ENCODE measurements at regions not wholly inside any gene's neighbourhood (a gene's known extent, or its start where the extent isn't known, plus 50 kb on each side); places are given as distances from the start of the nearest gene placed in this dataset.

DNA sequence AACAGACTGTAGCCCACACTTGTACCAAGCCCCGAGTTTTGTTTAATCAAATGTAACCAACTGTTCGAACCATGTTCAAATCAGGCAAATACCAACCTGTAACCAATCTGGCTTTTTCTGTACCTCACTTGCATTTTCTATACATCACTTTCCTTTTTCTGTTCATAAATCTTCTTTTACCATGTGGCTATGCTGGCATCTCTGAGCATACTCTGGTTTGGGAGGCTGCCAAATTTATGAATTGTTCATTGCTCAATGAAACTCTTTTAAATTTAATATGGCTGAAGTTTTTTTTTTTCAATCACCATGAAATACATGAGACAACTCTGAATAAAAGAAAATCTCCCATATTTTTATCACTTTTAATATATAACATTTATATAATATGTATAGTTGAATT is 256.1 kb downstream of the SLITRK6 start:
- DNase-seq (ENCODE audit: low read depth, low spot score) (no peak), ATAC-seq (no peak), FAIRE-seq (no peak)
- SMC1A ChIA-PET (ENCODE audit: uncharacterized antibody, unreplicated experiment) = no interaction called here
- H3K4me1 ChIP-seq (ENCODE audit: control insufficient read depth, insufficient read depth, low read length) = no peaks in the 10 kb centered on the region
- POLR2A ChIA-PET = no interaction called here
- no peaks in the 10 kb centered on the region for H3K36me3 ChIP-seq (ENCODE audit: control insufficient read depth in 2 of 2, insufficient read depth in 2 of 2, low read length in 1 of 2)
- no peak overlapping the region for H3K4me3 ChIP-seq
- BruUV-seq (replicated peaks) = no TSS peak
- in situ Hi-C loops (cut with MboI) = no loop called here
- no peaks in the 10 kb centered on the region; the same call in 2 of the 3 replicates for H3K9me3 ChIP-seq (replicated peaks; ENCODE audit: control insufficient read depth, insufficient read depth, low read length)
- 0% methylated on average over 2 of the region's 2 CpGs for WGBS (ENCODE audit: insufficient coverage, insufficient replicate concordance, low lambda C conversion rate, missing lambda C conversion rate)
- H3K4me2 ChIP-seq (ENCODE audit: control insufficient read depth, insufficient read depth) = no peak overlapping the region
- H3K79me2 ChIP-seq (ENCODE audit: control insufficient read depth, insufficient read depth, low read length) = no peaks in the 10 kb centered on the region
- H3K27ac ChIP-seq (ENCODE audit: control insufficient read depth, insufficient read depth) = no peak overlapping the region
- intact Hi-C loops (cut with micrococcal nuclease; ENCODE audit: unreplicated experiment) = no loop called here
- no peaks in the 10 kb centered on the region for H4K20me1 ChIP-seq (ENCODE audit: control insufficient read depth, insufficient read depth)
- H3K9ac ChIP-seq (ENCODE audit: control insufficient read depth, insufficient read depth, low read length) = no peak overlapping the region
- H3K27me3 ChIP-seq (replicated peaks in 1 of 2; ENCODE audit: control insufficient read depth in 2 of 2, insufficient read depth in 2 of 2, low read length in 1 of 2) = no peaks in the 10 kb centered on the region
- RAD21 ChIA-PET (ENCODE audit: unreplicated experiment) = no interaction called here
- H2AFZ ChIP-seq (ENCODE audit: control insufficient read depth, low read depth, low read length) = no peak overlapping the region
- CTCF ChIA-PET = no interaction called here
- TF ChIP-seq, protein P1, sequence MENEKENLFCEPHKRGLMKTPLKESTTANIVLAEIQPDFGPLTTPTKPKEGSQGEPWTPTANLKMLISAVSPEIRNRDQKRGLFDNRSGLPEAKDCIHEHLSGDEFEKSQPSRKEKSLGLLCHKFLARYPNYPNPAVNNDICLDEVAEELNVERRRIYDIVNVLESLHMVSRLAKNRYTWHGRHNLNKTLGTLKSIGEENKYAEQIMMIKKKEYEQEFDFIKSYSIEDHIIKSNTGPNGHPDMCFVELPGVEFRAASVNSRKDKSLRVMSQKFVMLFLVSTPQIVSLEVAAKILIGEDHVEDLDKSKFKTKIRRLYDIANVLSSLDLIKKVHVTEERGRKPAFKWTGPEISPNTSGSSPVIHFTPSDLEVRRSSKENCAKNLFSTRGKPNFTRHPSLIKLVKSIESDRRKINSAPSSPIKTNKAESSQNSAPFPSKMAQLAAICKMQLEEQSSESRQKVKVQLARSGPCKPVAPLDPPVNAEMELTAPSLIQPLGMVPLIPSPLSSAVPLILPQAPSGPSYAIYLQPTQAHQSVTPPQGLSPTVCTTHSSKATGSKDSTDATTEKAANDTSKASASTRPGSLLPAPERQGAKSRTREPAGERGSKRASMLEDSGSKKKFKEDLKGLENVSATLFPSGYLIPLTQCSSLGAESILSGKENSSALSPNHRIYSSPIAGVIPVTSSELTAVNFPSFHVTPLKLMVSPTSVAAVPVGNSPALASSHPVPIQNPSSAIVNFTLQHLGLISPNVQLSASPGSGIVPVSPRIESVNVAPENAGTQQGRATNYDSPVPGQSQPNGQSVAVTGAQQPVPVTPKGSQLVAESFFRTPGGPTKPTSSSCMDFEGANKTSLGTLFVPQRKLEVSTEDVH (IDR thresholded peaks at IDR 0.05; ENCODE audit: low read depth, partially characterized antibody) = no peak
- no peak for TF ChIP-seq BACH1 (IDR thresholded peaks at IDR 0.05; ENCODE audit: borderline replicate concordance)
- TF ChIP-seq KAT2A (conservative IDR thresholded peaks at IDR 0.05; ENCODE audit: control insufficient read depth, low read depth, low read length) = no peak
- TF ChIP-seq JUND (IDR thresholded peaks at IDR 0.05; ENCODE audit: low read depth, low read length) = no peak
- TF ChIP-seq, protein P2, sequence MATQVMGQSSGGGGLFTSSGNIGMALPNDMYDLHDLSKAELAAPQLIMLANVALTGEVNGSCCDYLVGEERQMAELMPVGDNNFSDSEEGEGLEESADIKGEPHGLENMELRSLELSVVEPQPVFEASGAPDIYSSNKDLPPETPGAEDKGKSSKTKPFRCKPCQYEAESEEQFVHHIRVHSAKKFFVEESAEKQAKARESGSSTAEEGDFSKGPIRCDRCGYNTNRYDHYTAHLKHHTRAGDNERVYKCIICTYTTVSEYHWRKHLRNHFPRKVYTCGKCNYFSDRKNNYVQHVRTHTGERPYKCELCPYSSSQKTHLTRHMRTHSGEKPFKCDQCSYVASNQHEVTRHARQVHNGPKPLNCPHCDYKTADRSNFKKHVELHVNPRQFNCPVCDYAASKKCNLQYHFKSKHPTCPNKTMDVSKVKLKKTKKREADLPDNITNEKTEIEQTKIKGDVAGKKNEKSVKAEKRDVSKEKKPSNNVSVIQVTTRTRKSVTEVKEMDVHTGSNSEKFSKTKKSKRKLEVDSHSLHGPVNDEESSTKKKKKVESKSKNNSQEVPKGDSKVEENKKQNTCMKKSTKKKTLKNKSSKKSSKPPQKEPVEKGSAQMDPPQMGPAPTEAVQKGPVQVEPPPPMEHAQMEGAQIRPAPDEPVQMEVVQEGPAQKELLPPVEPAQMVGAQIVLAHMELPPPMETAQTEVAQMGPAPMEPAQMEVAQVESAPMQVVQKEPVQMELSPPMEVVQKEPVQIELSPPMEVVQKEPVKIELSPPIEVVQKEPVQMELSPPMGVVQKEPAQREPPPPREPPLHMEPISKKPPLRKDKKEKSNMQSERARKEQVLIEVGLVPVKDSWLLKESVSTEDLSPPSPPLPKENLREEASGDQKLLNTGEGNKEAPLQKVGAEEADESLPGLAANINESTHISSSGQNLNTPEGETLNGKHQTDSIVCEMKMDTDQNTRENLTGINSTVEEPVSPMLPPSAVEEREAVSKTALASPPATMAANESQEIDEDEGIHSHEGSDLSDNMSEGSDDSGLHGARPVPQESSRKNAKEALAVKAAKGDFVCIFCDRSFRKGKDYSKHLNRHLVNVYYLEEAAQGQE (IDR thresholded peaks at IDR 0.05; ENCODE audit: low read depth, low read length) = no peak
- no peak for TF ChIP-seq FOXK2 (IDR thresholded peaks at IDR 0.05)
- TF ChIP-seq, protein P3, sequence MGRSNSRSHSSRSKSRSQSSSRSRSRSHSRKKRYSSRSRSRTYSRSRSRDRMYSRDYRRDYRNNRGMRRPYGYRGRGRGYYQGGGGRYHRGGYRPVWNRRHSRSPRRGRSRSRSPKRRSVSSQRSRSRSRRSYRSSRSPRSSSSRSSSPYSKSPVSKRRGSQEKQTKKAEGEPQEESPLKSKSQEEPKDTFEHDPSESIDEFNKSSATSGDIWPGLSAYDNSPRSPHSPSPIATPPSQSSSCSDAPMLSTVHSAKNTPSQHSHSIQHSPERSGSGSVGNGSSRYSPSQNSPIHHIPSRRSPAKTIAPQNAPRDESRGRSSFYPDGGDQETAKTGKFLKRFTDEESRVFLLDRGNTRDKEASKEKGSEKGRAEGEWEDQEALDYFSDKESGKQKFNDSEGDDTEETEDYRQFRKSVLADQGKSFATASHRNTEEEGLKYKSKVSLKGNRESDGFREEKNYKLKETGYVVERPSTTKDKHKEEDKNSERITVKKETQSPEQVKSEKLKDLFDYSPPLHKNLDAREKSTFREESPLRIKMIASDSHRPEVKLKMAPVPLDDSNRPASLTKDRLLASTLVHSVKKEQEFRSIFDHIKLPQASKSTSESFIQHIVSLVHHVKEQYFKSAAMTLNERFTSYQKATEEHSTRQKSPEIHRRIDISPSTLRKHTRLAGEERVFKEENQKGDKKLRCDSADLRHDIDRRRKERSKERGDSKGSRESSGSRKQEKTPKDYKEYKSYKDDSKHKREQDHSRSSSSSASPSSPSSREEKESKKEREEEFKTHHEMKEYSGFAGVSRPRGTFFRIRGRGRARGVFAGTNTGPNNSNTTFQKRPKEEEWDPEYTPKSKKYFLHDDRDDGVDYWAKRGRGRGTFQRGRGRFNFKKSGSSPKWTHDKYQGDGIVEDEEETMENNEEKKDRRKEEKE (IDR thresholded peaks at IDR 0.05) = no peak
- no peak for TF ChIP-seq CREM (IDR thresholded peaks at IDR 0.05; ENCODE audit: low read depth)
- no peak for TF ChIP-seq RFX5 (IDR thresholded peaks at IDR 0.05; ENCODE audit: low read depth, low read length)
- TF ChIP-seq GABPA (IDR thresholded peaks at IDR 0.05; ENCODE audit: low read depth) = no peak
- TF ChIP-seq PAX8 (IDR thresholded peaks at IDR 0.05) = no peak
- no peak for TF ChIP-seq SMAD1 (IDR thresholded peaks at IDR 0.05; ENCODE audit: low read depth, partially characterized antibody)
- no peak for TF ChIP-seq CBX5 (IDR thresholded peaks at IDR 0.05; ENCODE audit: low read depth)
- TF ChIP-seq RCOR1 (conservative IDR thresholded peaks at IDR 0.05; ENCODE audit: low read depth, low read length) = no peak
- TF ChIP-seq, protein P4, sequence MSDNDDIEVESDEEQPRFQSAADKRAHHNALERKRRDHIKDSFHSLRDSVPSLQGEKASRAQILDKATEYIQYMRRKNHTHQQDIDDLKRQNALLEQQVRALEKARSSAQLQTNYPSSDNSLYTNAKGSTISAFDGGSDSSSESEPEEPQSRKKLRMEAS (IDR thresholded peaks at IDR 0.05; ENCODE audit: low read depth, low read length) = no peak
- no peak for TF ChIP-seq ZNF622 (IDR thresholded peaks at IDR 0.05)
- no peak for TF ChIP-seq POLR2AphosphoS2 (IDR thresholded peaks at IDR 0.05; ENCODE audit: low read depth, low read length)
